GM12891 (cell line): ENCODE measurements at regions not wholly inside any gene's neighbourhood (a gene's known extent, or its start where the extent isn't known, plus 50 kb on each side); places are given as distances from the start of the nearest gene placed in this dataset.

Source experiments
- DNase-seq: peaks from one replicate; pipeline ENCODE4 v3.0.0; 2011; ENCODE audit warnings: low spot score; ENCODE audit not compliant: insufficient read length
- FAIRE-seq: peaks from 2 replicates; lab custom pipeline; 2011; peaks lifted over from hg19 to GRCh38; lab: Jason Lieb, UNC
- PAX5 ChIP-seq: IDR thresholded peaks from 2 replicates; pipeline ENCODE4 v1.6.1; 2011; ENCODE audit warnings: low read length, moderate library complexity, mild to moderate bottlenecking; ENCODE audit not compliant: insufficient read depth, severe bottlenecking
- POLR2A ChIP-seq: IDR thresholded peaks from 2 replicates; pipeline ENCODE4 v1.6.1; 2011; ENCODE audit warnings: low read depth, low read length, control low read depth
- POLR2AphosphoS5 ChIP-seq: IDR thresholded peaks from 2 replicates; pipeline ENCODE4 v1.6.1; 2011; ENCODE audit warnings: low read depth, low read length, control low read depth
- POU2F2 ChIP-seq: IDR thresholded peaks from 2 replicates; pipeline ENCODE4 v1.6.1; 2011; ENCODE audit warnings: low read depth, mild to moderate bottlenecking, control low read depth, low read length, moderate library complexity
- SPI1 ChIP-seq: IDR thresholded peaks from 2 replicates; pipeline ENCODE4 v1.6.1; 2011; ENCODE audit warnings: low read depth, low read length, control low read depth
- TAF1 ChIP-seq: IDR thresholded peaks from 2 replicates; pipeline ENCODE4 v1.6.1; 2011; ENCODE audit warnings: low read depth, low read length, control low read depth

DNA sequence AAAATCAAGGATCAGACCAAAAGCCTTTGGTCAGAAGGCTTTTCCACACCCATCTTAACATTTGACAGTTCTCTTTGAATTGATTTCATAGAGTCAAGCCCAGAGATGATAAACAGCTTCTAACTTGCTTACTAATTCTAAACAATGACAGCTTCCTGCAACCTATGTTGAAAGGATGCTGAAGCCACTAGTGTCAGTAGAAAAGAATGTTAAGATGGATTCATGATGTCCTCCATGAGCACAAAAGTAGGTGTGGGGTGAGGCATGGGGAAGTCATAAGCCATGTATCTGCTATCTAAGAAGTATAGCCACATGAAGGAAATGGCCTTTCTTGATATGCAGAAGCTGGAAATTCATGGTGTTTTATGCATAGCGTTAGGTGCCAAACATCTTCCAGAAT lies 269.3 kb downstream of the DHX15 start:
- DNase-seq: no peak
- FAIRE-seq: no peak
- no peak for TF ChIP-seq POLR2A

DNA sequence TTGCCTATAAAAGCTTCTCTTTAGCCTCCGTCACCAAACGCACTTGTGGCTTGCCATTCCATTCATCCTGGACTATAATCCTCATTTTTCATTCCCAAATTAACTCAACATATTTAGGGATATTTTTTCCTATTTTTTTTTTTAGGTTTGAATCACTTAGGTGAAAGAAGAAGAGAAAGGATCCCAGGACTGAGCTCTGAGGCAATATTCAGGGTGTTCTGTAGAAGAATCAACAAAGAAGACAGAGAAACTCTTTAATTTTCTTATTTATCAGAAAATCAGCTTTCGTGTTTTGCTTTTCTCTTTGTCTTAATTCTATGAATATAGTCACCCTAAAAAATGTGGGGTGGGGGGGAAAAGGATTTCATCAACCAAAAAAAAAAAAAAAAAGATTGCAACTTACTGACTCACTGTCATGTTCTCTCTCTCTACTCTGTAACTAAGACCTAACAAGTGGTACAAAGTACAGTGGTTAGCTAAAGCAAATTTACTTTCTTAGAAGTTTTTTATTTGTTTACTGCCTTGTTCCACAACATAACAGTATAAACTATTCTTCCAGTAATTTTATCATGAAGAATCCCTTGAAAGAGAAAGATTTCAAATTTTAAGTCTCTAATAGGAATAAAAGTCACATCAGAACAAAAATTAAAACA lies 272.0 kb downstream of the DHX15 start:
- FAIRE-seq (no peak), DNase-seq (no peak)
- no peak for TF ChIP-seq SPI1
- TF ChIP-seq TAF1: no peak
- no peak for TF ChIP-seq POU2F2
- no peak for TF ChIP-seq POLR2AphosphoS5
- no peak for TF ChIP-seq PAX5
- TF ChIP-seq POLR2A: no peak

DNA sequence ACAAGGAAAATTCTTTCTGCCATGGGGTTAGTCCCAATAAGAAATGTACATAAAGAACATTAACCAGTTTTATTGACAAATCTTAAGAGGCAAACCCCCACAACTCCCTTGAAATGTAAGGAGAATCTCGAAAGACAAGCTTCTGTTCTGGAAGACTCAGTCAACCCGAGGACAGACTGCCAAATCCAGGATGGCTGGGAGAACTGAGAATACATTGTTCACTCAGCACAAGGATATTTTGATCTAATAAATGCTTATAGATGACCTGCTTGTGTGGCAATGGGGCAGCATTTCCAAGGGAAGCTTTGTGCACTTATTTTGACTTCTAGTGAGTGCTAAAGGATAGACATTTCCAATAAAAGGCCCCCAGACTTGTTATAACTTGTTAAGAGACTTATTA lies 280.4 kb downstream of the DHX15 start:
- DNase-seq (no peak), FAIRE-seq (no peak)
- TF ChIP-seq POLR2A: no peak
- TF ChIP-seq SPI1: no peak
- no peak for TF ChIP-seq TAF1
- no peak for TF ChIP-seq POU2F2
- TF ChIP-seq PAX5: no peak
- TF ChIP-seq POLR2AphosphoS5: no peak

DNA sequence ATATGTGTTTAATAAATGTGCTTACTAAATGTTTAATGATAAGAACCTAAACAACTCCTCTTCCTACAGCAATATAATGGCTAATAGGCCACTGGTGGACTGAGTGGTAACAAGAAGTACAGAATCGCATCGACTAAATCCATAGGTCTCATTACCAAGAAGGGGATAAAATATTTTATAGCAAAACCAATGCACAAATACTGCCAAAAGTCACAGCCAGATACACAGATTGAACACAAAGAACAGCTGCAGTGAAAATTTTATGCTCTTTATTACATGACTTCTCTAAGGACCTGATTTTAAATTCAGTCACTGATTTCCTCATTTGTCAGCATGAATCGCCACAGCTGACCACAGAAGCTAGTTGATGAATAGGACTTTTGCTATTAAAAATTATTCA lies 285.4 kb downstream of the DHX15 start:
- TF ChIP-seq PAX5 (no peak), TAF1 (no peak), POLR2A (no peak), SPI1 (no peak), POLR2AphosphoS5 (no peak), POU2F2 (no peak)
- FAIRE-seq (no peak), DNase-seq (no peak)

DNA sequence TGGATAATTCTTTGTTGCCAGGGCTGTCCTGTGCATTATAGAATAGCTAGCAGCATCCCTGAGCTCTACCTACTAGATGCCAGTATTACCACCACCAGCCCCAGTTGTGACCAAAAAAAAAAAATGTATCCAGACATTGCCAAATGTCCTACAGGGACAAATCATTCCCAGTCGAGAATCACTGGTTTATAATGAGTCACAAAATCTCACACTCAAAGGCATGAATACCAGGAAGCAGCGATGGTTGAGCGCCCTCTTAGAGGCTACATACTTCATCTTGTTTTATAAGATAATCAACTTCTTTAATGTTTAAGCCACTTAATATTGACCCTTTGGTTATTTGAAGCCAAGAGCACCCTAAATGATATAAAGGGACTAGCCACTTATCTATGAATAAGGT lies 297.3 kb downstream of the DHX15 start:
- DNase-seq (no peak), FAIRE-seq (no peak)
- TF ChIP-seq POU2F2 (no peak), PAX5 (no peak), TAF1 (no peak), POLR2AphosphoS5 (no peak), SPI1 (no peak), POLR2A (no peak)

DNA sequence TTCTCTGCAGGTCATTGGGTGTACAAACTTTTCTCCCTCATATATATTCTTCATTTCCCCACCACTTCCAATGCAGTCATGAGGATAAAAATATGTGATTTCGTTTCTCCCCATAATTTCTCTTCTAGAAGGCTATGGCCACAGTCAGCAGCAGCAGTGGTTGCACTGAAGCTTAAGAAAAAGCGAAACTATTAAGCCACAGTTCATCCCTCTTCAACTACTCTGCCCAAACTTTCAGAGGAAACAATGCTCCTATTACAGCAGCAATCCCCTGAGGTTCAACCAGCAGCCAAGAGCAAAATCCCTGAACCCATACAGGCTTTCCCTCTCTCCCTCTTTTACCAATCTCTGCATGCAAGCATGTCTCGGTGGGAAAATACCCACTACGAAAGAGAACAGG lies 298.6 kb downstream of the DHX15 start:
- no peak for TF ChIP-seq SPI1
- no peak for TF ChIP-seq TAF1
- TF ChIP-seq POLR2AphosphoS5: no peak
- TF ChIP-seq POU2F2: no peak
- TF ChIP-seq POLR2A: no peak
- TF ChIP-seq PAX5: no peak
- no peak for DNase-seq
- no peak for FAIRE-seq

DNA sequence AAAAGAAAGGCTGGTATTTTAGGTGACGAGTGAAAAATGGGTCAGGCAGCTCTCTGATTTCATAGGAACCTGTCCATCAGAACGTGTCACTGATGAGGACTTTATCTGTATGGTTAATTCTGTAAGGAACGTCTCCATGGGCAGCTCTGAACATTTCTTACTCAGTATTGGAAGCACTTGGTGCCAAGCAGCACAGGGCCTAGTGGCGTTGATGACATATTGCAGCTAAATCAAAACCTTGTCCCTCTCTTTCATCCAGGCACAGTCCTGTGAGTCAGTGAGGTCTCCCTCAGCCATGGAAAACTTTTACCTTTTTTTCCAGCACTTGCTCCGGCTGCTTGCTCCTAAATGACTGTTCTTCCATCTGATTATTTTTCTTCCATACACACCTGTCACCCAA lies 301.9 kb downstream of the DHX15 start:
- TF ChIP-seq POLR2A (no peak), POLR2AphosphoS5 (no peak), TAF1 (no peak), PAX5 (no peak), SPI1 (no peak), POU2F2 (no peak)
- FAIRE-seq (no peak), DNase-seq (no peak)

DNA sequence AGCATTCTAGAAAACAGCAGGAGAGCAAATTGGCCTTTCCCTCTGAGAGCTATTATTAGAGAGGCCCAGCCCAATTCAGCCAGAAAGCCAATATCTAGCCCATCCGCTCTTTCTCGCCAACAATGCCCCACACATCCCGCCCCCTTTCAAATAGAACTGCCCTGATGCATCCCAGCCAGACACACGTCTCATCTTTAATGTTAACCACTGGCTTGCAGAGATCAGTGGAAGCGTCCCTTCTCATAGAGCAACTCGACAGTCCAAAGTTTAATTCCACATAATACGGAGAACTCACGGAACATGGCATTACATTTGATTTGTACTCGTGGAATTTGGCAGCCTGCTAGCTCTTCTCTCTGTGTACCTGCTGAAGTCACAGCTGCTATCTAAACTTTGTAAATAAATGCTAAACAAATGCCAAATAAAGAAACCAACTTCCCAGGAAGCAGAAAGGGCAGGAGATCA lies 304.4 kb downstream of the DHX15 start:
- DNase-seq: no peak
- no peak for FAIRE-seq
- no peak for TF ChIP-seq PAX5
- TF ChIP-seq SPI1: no peak
- TF ChIP-seq POU2F2: no peak
- no peak for TF ChIP-seq POLR2AphosphoS5
- no peak for TF ChIP-seq TAF1
- TF ChIP-seq POLR2A: no peak

DNA sequence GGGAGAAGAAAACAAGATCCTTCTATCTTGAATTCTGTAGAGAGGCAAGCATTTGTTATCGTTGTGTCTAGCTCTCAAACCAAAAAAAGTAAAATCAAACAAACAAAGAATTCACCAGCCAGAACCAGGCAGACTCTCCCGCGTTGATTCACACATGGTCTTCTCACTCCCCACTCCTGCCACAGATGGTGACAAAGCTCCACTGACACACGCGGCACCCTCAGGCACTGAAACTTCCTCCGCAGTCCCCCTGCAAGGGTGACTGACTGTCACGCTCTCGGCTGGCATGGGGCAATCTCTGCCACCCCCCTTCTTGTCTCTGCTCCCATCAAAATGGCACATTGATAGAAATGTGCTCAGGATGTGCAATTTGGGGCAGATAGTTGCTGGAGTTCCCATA lies 304.9 kb downstream of the DHX15 start:
- TF ChIP-seq POLR2A (no peak), POU2F2 (no peak), PAX5 (no peak), TAF1 (no peak), POLR2AphosphoS5 (no peak)
- DNase-seq (no peak), FAIRE-seq (no peak)

DNA sequence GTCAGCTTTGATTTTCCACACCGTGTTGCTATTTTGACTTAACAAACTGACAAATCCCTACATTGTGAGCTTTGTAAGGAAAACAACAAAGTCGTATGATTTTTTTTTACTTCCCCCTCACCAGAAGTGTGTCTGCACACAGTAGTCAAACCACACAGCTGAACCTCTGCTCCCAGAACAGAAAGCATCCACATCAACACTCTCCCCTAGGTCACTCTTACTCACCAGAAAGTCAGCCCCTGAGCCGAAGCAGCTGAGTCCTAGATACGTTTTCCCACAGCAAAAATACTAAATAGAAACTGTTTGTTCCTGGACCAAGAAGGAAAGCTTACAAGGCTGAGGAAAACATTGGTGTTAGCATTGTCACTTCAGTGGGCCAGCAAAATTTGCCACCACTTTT lies 305.7 kb downstream of the DHX15 start:
- DNase-seq (no peak), FAIRE-seq (no peak)
- TF ChIP-seq PAX5 (no peak), POLR2A (no peak), POLR2AphosphoS5 (no peak), POU2F2 (no peak), TAF1 (no peak)

DNA sequence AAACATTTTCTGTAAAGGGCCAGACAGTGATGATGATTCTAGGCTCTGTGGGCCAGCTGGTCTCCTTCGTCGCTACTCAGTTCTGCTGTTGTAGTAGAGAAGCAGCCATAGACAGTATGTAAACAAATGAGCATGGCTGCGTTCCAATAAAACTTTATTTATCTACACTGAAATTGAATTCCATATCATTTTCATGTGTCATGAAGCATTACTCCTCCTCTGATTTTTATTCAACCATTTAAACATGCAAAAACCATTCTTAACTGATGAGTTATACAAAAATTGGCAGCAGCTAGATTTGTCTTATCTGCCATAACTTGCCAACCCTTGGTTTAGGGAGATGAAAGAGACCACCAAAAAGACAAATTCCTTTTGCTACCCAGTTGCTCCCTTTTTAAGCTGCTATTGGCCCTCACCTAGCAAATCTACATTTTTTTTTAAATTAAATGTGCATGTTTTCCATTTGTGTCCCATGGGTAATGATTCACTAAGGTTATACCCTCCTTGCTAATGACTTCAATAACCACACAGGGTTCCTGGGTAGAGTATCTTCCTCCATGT lies 309.9 kb downstream of the DHX15 start:
- DNase-seq (no peak), FAIRE-seq (no peak)
- no peak for TF ChIP-seq POLR2A
- TF ChIP-seq PAX5: no peak
- no peak for TF ChIP-seq POLR2AphosphoS5

DNA sequence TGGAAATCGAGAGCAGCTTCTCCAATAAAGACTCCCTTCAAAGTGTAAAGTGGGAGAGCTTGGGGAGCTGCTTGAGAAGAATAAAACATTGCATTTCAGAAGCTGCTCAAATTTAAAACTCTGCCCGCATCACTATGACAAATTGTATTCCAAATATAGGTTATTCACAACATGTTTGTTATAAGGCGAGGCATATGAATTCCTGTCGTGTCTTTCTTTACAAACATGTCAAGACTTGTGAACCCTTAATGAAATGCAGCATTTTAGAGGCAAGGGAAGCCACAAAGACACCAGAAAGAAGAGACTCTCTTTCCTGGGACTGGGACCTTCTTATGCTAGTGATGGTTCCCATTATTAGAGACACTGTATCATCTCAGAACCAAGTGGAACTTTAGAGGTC lies 311.2 kb downstream of the DHX15 start:
- DNase-seq (no peak), FAIRE-seq (no peak)
- TF ChIP-seq PAX5: no peak
- no peak for TF ChIP-seq POU2F2
- no peak for TF ChIP-seq TAF1
